GM23248 (cell line): ENCODE measurements at regions not wholly inside any gene's neighbourhood (a gene's known extent, or its start where the extent isn't known, plus 50 kb on each side); places are given as distances from the start of the nearest gene placed in this dataset.

ENCODE experiments used
- EZH2 ChIP-seq: fragments of 200-600 bp; sonication (generic); IDR thresholded peaks from 2 replicates; pipeline ENCODE4 v1.6.1; 2018; ENCODE audit warnings: antibody characterized with exemption, mild to moderate bottlenecking; ENCODE audit not compliant: insufficient read depth, poor library complexity, severe bottlenecking
- EZH2phosphoT487 ChIP-seq: fragments of 200-600 bp; sonication (generic); IDR thresholded peaks from 2 replicates; pipeline ENCODE4 v1.6.1; 2018; ENCODE audit warnings: antibody characterized with exemption, moderate library complexity, mild to moderate bottlenecking, low read depth; ENCODE audit not compliant: insufficient read depth

GRCh38 chr2:194264586-194264985, 1392.4 kb upstream of the SLC39A10 start:
- no peak for TF ChIP-seq EZH2
- no peak for TF ChIP-seq EZH2phosphoT487
